Endodermal cell (in vitro differentiated cells): ENCODE measurements at regions not wholly inside any gene's neighbourhood (a gene's known extent, or its start where the extent isn't known, plus 50 kb on each side); places are given as distances from the start of the nearest gene placed in this dataset.

Experiments
- DNase-seq: peaks from one replicate; pipeline ENCODE4 v3.0.0-alpha.2; 2017
- H3K27ac ChIP-seq: 2 replicates; pipeline ENCODE4 v1.5.1; 2013; ENCODE audit warnings: mild to moderate bottlenecking, low read depth, low read length, moderate library complexity
- H3K27me3 ChIP-seq: 2 replicates; pipeline ENCODE4 v1.6.1; 2013; ENCODE audit warnings: mild to moderate bottlenecking, low read length, moderate library complexity; ENCODE audit not compliant: insufficient read depth, control insufficient read depth, poor library complexity, severe bottlenecking
- H3K36me3 ChIP-seq: 2 replicates; pipeline ENCODE4 v1.7.0; 2013; ENCODE audit warnings: mild to moderate bottlenecking, low read length, moderate library complexity; ENCODE audit not compliant: control insufficient read depth, insufficient read depth
- H3K4me1 ChIP-seq: one replicate; pipeline ENCODE4 v1.7.0; 2013; ENCODE audit warnings: low read length; ENCODE audit not compliant: control insufficient read depth, insufficient read depth
- H3K4me3 ChIP-seq: 2 replicates; pipeline ENCODE4 v1.5.1; 2013; ENCODE audit warnings: mild to moderate bottlenecking, low read length, moderate library complexity
- H3K9ac ChIP-seq: 2 replicates; pipeline ENCODE4 v1.6.1; 2013; ENCODE audit warnings: mild to moderate bottlenecking, low read length, moderate library complexity; ENCODE audit not compliant: poor library complexity, severe bottlenecking; ENCODE audit errors: extremely low read depth
- H3K9me3 ChIP-seq: 2 replicates; pipeline ENCODE4 v1.6.1; 2013; ENCODE audit warnings: mild to moderate bottlenecking, low read length, moderate library complexity; ENCODE audit not compliant: control insufficient read depth
- H3K27ac Mint-ChIP-seq: 2 replicates; pipeline ENCODE4 v1.8.0; 2020; ENCODE audit warnings: mixed read lengths
- H3K27me3 Mint-ChIP-seq: 2 replicates; pipeline ENCODE4 v1.8.0; 2021; ENCODE audit warnings: mild to moderate bottlenecking, mixed read lengths; ENCODE audit not compliant: insufficient read depth
- H3K36me3 Mint-ChIP-seq: 2 replicates; pipeline ENCODE4 v1.8.0; 2020; ENCODE audit warnings: low read depth, mixed read lengths
- H3K4me1 Mint-ChIP-seq: 2 replicates; pipeline ENCODE4 v1.8.0; 2020; ENCODE audit warnings: mixed read lengths
- H3K4me3 Mint-ChIP-seq: 2 replicates; pipeline ENCODE4 v1.8.0; 2020; ENCODE audit warnings: mild to moderate bottlenecking, moderate library complexity, mixed read lengths
- H3K9me3 Mint-ChIP-seq: 2 replicates; pipeline ENCODE4 v1.8.0; 2020; ENCODE audit warnings: mild to moderate bottlenecking, mixed read lengths
- CTCF ChIP-seq: fragments of 200-600 bp; sonication (generic); conservative IDR thresholded peaks from 2 replicates; pipeline ENCODE4 v1.5.0; 2021; ENCODE audit warnings: antibody characterized with exemption, mild to moderate bottlenecking
- WGBS, 2 experiments: methylation state at CpG; one replicate each; pipeline versions ENCODE4 v1.1.5 to v1.1.7; 2013; ENCODE audit warnings: missing lambda C conversion rate in 2 of 2, mixed read lengths in 1 of 2; ENCODE audit not compliant: insufficient coverage in 1 of 2, insufficient read length in 1 of 2; 5-methylcytosine and 5-hydroxymethylcytosine counted together

GRCh38 chr12:58263816-58264215 is 322.4 kb downstream of the ATP23 start:
- Histone ChIP-seq H3K4me3 (no peak overlapping the region), H3K9ac (no peak overlapping the region), H3K27me3 (no peaks in the 10 kb centered on the region), H3K36me3 (no peaks in the 10 kb centered on the region), H3K27ac (no peak overlapping the region), H3K4me1 (no peaks in the 10 kb centered on the region), H3K9me3 (peaks cover 11% of the 10 kb centered on the region)
- Mint-ChIP-seq H3K9me3 (peaks cover 11% of the 10 kb centered on the region), H3K27me3 (no peaks in the 10 kb centered on the region), H3K4me1 (peaks cover 5% of the 10 kb centered on the region), H3K27ac (no peak overlapping the region), H3K4me3 (no peak overlapping the region), H3K36me3 (no peaks in the 10 kb centered on the region)
- WGBS, 2 experiments = 87% methylated on average over 1 of the region's 1 CpG; no CpG with 5 or more reads in 1 of the 2 experiments
- no peak for TF ChIP-seq CTCF
- no peak for DNase-seq

GRCh38 chr12:58268069-58268468 is 326.7 kb downstream of the ATP23 start:
- no peak for DNase-seq
- no peaks in the 10 kb centered on the region for H3K27me3 ChIP-seq
- no peaks in the 10 kb centered on the region for H3K36me3 ChIP-seq
- Mint-ChIP-seq H3K36me3 (no peaks in the 10 kb centered on the region), H3K4me3 (no peak overlapping the region), H3K9me3 (peaks cover 11% of the 10 kb centered on the region), H3K27me3 (no peaks in the 10 kb centered on the region), H3K27ac (no peak overlapping the region), H3K4me1 (no peaks in the 10 kb centered on the region)
- no peak overlapping the region for H3K9ac ChIP-seq
- peaks cover 11% of the 10 kb centered on the region for H3K9me3 ChIP-seq
- H3K4me3 ChIP-seq = no peak overlapping the region
- no peak overlapping the region for H3K27ac ChIP-seq
- no peak for TF ChIP-seq CTCF
- H3K4me1 ChIP-seq = no peaks in the 10 kb centered on the region

- Mint-ChIP-seq H3K4me1 (no peaks in the 10 kb centered on the region), H3K4me3 (no peak overlapping the region), H3K36me3 (no peaks in the 10 kb centered on the region), H3K27ac (no peak overlapping the region), H3K27me3 (no peaks in the 10 kb centered on the region), H3K9me3 (peaks cover 11% of the 10 kb centered on the region)
- no peaks in the 10 kb centered on the region for H3K4me1 ChIP-seq
- no peaks in the 10 kb centered on the region for H3K27me3 ChIP-seq
- no peak overlapping the region for H3K9ac ChIP-seq
- no peak overlapping the region for H3K4me3 ChIP-seq
- no peak overlapping the region for H3K27ac ChIP-seq
- TF ChIP-seq CTCF = no peak
- no peaks in the 10 kb centered on the region for H3K36me3 ChIP-seq
- DNase-seq = no peak
- H3K9me3 ChIP-seq = peaks cover 11% of the 10 kb centered on the region
- WGBS, 2 experiments = 91 to 93% methylated on average over 2 of the region's 2 CpGs
These were observed 328.1 kb downstream of the ATP23 start for GRCh38 chr12:58269476-58269875.
